ENCODE measurements at regions not wholly inside any gene's neighbourhood (a gene's known extent, or its start where the extent isn't known, plus 50 kb on each side); places are given as distances from the start of the nearest gene placed in this dataset.

GRCh38 chr3:11739123-11739522 is 95.4 kb upstream of the VGLL4 start:
- TF ChIP-seq POLR2A (IDR thresholded peaks at IDR 0.05) (no peak), CTCF (IDR thresholded peaks at IDR 0.05) (no peak)

Data from sigmoid colon (tissue), 3 donors.